Fibroblast of lung (primary cell): ENCODE measurements at regions not wholly inside any gene's neighbourhood (a gene's known extent, or its start where the extent isn't known, plus 50 kb on each side); places are given as distances from the start of the nearest gene placed in this dataset.

Source experiments
- DNase-seq, 2 donors: peaks; one replicate each; pipeline versions ENCODE4 v3.0.0 to v3.0.0-alpha.2; 2010; ENCODE audit warnings: low read depth in 2 of 2
- H2AFZ ChIP-seq: 2 replicates; pipeline ENCODE4 v1.5.1; 2012; ENCODE audit warnings: low read length, control low read depth, inconsistent platforms
- H3K27ac ChIP-seq: 2 replicates; pipeline ENCODE4 v1.5.1; 2011; ENCODE audit warnings: low read length, control low read depth; ENCODE audit not compliant: insufficient read depth
- H3K27me3 ChIP-seq: 2 replicates; pipeline ENCODE4 v1.5.1; 2011; ENCODE audit warnings: mild to moderate bottlenecking, low read length; ENCODE audit not compliant: control insufficient read depth, insufficient read depth
- H3K36me3 ChIP-seq: 2 replicates; pipeline ENCODE4 v1.5.1; 2011; ENCODE audit warnings: low read length; ENCODE audit not compliant: control insufficient read depth, insufficient read depth
- H3K4me1 ChIP-seq: 2 replicates; pipeline ENCODE4 v1.5.1; 2011; ENCODE audit warnings: low read length; ENCODE audit not compliant: control insufficient read depth, insufficient read depth; ENCODE audit errors: extremely low read depth
- H3K4me2 ChIP-seq: 2 replicates; pipeline ENCODE4 v1.5.1; 2011; ENCODE audit warnings: low read length, control low read depth; ENCODE audit not compliant: insufficient read depth; ENCODE audit errors: extremely low read depth
- H3K4me3 ChIP-seq, 4 experiments: fragments of 200-600 bp in 1 of 4; sonication (generic) in 1 of 4; replicated peaks in 1 of 4; 2 replicates each; pipeline ENCODE4 v1.5.1; 2011 to 2016; ENCODE audit warnings: low read length in 4 of 4, low read depth in 3 of 4, mild to moderate bottlenecking in 3 of 4, control low read depth in 2 of 4, inconsistent platforms in 1 of 4, mixed read lengths in 1 of 4; ENCODE audit not compliant: insufficient read depth in 1 of 4; ENCODE audit errors: control extremely low read depth in 1 of 4
- H3K79me2 ChIP-seq: 2 replicates; pipeline ENCODE4 v1.5.1; 2012; ENCODE audit warnings: mild to moderate bottlenecking, low read length, inconsistent platforms; ENCODE audit not compliant: control insufficient read depth, insufficient read depth
- H3K9ac ChIP-seq: 2 replicates; pipeline ENCODE4 v1.5.1; 2011; ENCODE audit warnings: mild to moderate bottlenecking, low read length, control low read depth; ENCODE audit not compliant: insufficient read depth
- H3K9me3 ChIP-seq: 2 replicates; pipeline ENCODE4 v1.5.1; 2012; ENCODE audit warnings: low read depth, low read length; ENCODE audit not compliant: control insufficient read depth, insufficient read depth
- H4K20me1 ChIP-seq: 2 replicates; pipeline ENCODE4 v1.5.1; 2011; ENCODE audit warnings: low read length; ENCODE audit not compliant: control insufficient read depth, insufficient read depth; ENCODE audit errors: extremely low read depth
- EZH2 ChIP-seq: IDR thresholded peaks from 2 replicates; pipeline ENCODE4 v1.5.1; 2012; ENCODE audit warnings: low read length, control low read depth, mild to moderate bottlenecking; ENCODE audit errors: missing control alignments
- TF ChIP-seq, protein P1 (sequence below), 2 donors: IDR thresholded peaks in 1 of 2; conservative IDR thresholded peaks in 1 of 2; 1 replicate in 1 of 2; 2 replicates in 1 of 2; pipeline ENCODE4 v1.5.1; 2011 to 2012; ENCODE audit warnings: low read length in 2 of 2, control low read depth in 1 of 2, inconsistent platforms in 1 of 2, low read depth in 1 of 2, mild to moderate bottlenecking in 1 of 2

DNA sequence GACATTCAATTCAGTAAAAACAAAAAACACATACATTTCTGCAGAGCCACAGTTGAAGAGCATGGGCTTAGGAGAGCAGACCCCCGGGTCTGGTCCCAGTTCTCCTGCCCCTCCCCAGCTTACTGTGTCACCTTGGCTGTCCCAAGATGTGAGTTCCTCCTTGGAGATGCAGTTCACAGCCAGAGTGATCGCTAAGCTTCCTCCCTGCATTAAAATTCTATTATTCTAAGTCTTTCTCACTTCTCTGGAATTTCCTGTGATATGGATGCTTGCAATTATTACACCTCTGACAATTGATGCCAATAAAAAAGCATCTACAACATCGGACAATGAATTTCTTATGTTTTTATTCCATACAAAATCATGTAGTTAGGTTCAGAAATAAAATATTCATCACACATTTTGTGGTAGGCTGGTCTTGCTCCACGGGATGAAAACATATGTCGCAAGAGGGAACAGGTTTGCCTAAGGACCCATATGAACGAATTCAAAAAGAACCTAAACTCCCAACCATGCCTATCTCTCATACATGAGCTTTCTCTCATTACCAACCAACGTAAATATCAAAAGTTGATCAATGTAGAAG lies 328.5 kb upstream of the RUNX1 start:
- no peaks in the 10 kb centered on the region for H4K20me1 ChIP-seq
- no peak overlapping the region for H2AFZ ChIP-seq
- no peak overlapping the region for H3K4me2 ChIP-seq
- no peaks in the 10 kb centered on the region for H3K9me3 ChIP-seq
- no peaks in the 10 kb centered on the region for H3K36me3 ChIP-seq
- no peaks in the 10 kb centered on the region for H3K4me1 ChIP-seq
- TF ChIP-seq EZH2, result no peak
- TF ChIP-seq, protein P1, sequence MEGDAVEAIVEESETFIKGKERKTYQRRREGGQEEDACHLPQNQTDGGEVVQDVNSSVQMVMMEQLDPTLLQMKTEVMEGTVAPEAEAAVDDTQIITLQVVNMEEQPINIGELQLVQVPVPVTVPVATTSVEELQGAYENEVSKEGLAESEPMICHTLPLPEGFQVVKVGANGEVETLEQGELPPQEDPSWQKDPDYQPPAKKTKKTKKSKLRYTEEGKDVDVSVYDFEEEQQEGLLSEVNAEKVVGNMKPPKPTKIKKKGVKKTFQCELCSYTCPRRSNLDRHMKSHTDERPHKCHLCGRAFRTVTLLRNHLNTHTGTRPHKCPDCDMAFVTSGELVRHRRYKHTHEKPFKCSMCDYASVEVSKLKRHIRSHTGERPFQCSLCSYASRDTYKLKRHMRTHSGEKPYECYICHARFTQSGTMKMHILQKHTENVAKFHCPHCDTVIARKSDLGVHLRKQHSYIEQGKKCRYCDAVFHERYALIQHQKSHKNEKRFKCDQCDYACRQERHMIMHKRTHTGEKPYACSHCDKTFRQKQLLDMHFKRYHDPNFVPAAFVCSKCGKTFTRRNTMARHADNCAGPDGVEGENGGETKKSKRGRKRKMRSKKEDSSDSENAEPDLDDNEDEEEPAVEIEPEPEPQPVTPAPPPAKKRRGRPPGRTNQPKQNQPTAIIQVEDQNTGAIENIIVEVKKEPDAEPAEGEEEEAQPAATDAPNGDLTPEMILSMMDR (conservative IDR thresholded peaks at IDR 0.05 in 1 of 2, IDR thresholded peaks at IDR 0.05 in 1 of 2; ENCODE audit: low read depth in 1 of 2, low read length in 2 of 2), result no peak
- no peak overlapping the region for H3K27ac ChIP-seq
- DNase-seq, result peak in 1 of 2 donors; percentile 62
- no peak overlapping the region for H3K9ac ChIP-seq
- H3K79me2 ChIP-seq, result no peaks in the 10 kb centered on the region
- H3K27me3 ChIP-seq, result no peaks in the 10 kb centered on the region
- no peak overlapping the region for H3K4me3 ChIP-seq

DNA sequence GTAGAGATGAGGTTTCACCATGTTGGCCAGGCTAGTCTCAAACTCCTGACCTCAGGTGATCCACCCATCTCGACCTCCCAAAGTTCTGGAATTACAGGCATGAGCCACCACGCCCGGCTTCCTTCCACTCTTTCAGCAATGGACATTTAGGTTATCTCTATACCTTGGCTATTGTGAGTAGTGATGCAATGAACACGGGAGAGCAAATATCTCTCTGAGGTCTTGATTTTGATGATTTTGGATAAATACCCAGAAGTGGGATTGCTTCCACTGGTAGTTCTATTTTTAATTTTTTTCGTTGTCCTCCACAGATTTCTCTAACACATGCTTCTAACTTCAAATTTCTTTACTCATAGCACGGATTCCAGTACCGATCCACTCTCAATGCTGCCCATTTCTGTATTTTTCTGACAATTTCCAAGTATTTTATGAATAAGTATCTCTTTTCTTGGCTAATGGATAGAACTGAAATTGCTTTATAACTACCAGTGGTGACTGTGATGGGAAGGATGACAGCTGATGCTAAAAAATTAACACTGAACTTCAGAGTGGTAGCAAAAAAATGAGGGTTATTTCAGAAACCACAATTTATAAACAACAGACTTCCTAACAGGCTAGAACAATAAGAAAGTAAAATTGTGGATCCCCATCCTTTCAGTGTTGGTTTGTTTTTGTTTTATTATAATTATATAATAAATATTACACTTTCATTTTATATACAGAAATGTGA lies 327.5 kb upstream of the RUNX1 start:
- Histone ChIP-seq H3K4me2 (no peak overlapping the region), H2AFZ (no peak overlapping the region), H3K9ac (no peak overlapping the region)

DNA sequence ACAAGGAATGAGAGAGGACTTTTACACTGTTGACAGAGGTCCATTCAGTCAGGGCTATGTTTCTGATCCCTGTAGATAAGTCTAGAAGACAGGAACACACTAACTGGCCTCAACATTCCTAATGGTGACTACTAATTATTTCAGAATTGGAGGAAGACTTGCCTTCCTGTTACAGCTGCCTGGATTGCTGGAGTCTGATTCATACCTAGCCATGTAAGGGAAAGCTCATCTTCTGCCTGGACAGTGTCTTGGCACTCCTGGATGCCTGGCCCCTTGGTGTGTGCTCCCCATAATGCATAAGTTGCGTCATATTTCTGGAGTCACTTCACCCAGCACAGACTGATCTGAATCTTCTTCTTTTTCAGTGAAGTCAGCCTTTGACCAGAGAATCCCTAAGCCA lies 326.0 kb upstream of the RUNX1 start:
- Histone ChIP-seq H3K9ac (no peak overlapping the region), H3K36me3 (no peaks in the 10 kb centered on the region), H3K4me1 (no peaks in the 10 kb centered on the region), H3K79me2 (no peaks in the 10 kb centered on the region), H3K4me2 (no peak overlapping the region), H2AFZ (no peak overlapping the region), H4K20me1 (no peaks in the 10 kb centered on the region), H3K9me3 (no peaks in the 10 kb centered on the region), H3K27me3 (no peaks in the 10 kb centered on the region), H3K27ac (no peak overlapping the region), H3K4me3 (no peak overlapping the region)
- TF ChIP-seq, protein P1 (conservative IDR thresholded peaks at IDR 0.05 in 1 of 2, IDR thresholded peaks at IDR 0.05 in 1 of 2; ENCODE audit: low read depth in 1 of 2, low read length in 2 of 2), result no peak
- no peak for TF ChIP-seq EZH2
- DNase-seq, result peak; percentile 37 to 91

More for the DNA sequence above, 327.5 kb upstream of the RUNX1 start:
- H3K4me3 ChIP-seq, result no peak overlapping the region
- H3K27ac ChIP-seq, result no peak overlapping the region
- TF ChIP-seq, protein P1 (conservative IDR thresholded peaks at IDR 0.05 in 1 of 2, IDR thresholded peaks at IDR 0.05 in 1 of 2; ENCODE audit: low read depth in 1 of 2, low read length in 2 of 2), result no peak
- no peak for TF ChIP-seq EZH2
- peak in 1 of 2 donors; percentile 52 for DNase-seq
- H4K20me1 ChIP-seq, result no peaks in the 10 kb centered on the region
- no peaks in the 10 kb centered on the region for H3K4me1 ChIP-seq
- H3K27me3 ChIP-seq, result no peaks in the 10 kb centered on the region
- no peaks in the 10 kb centered on the region for H3K36me3 ChIP-seq
- no peaks in the 10 kb centered on the region for H3K9me3 ChIP-seq
- H3K79me2 ChIP-seq, result no peaks in the 10 kb centered on the region
